IMR-90 (cell line): ENCODE measurements at regions not wholly inside any gene's neighbourhood (a gene's known extent, or its start where the extent isn't known, plus 50 kb on each side); places are given as distances from the start of the nearest gene placed in this dataset.
"Not testable (repeated sequence)": the region's sequence is repeated elsewhere in the genome, so short reads cannot be mapped to it uniquely, and the experiment has no call there.

ENCODE experiments used
- ATAC-seq: fragments of 200-7000 bp; cut with Tn5 transposase; 2 replicates; pipeline ENCODE4 v1.9.1; 2020; ENCODE audit warnings: low read depth, mild to moderate bottlenecking, moderate library complexity
- BruUV-seq: library from RNA; stranded (reverse); fragments of 400-500 nt; replicated peaks from 2 replicates; lab custom pipeline; 2021; lab: Mats Ljungman, UMichigan
- CTCF ChIA-PET: fragments of 300-600 bp; formaldehyde crosslinking; extraction: SDS; loops from one replicate; lab custom pipeline; 2021; ENCODE audit warnings: antibody characterized with exemption; lab: Yijun Ruan, JAX
- POLR2A ChIA-PET: fragments of 300-600 bp; sonication (Branson Sonifier 250); formaldehyde crosslinking; loops from one replicate; lab custom pipeline; 2022; ENCODE audit warnings: antibody characterized with exemption; ENCODE audit not compliant: unreplicated experiment; lab: Charles Lee
- DNase-seq: peaks from one replicate; pipeline ENCODE4 v3.0.0; 2013
- H2AFZ ChIP-seq: replicated peaks from 2 replicates; pipeline ENCODE3; 2013; ENCODE audit warnings: low read length, mild to moderate bottlenecking; ENCODE audit not compliant: poor library complexity
- H2AK5ac ChIP-seq: 2 replicates; pipeline ENCODE4 v1.6.1; 2013; ENCODE audit warnings: low read depth, low read length, inconsistent platforms
- H2AK9ac ChIP-seq: replicated peaks from 2 replicates; pipeline ENCODE3; 2013; ENCODE audit warnings: mild to moderate bottlenecking, low read depth, low read length, moderate library complexity; ENCODE audit not compliant: poor library complexity
- H2BK120ac ChIP-seq: 2 replicates; pipeline ENCODE4 v1.6.1; 2013; ENCODE audit warnings: low read depth, low read length, inconsistent platforms
- H2BK15ac ChIP-seq: 3 replicates; pipeline ENCODE4 v1.6.1; 2013; ENCODE audit warnings: low read depth, low read length, inconsistent platforms
- H2BK20ac ChIP-seq: 2 replicates; pipeline ENCODE4 v1.6.1; 2013; ENCODE audit warnings: low read depth, mild to moderate bottlenecking, inconsistent platforms, low read length, moderate library complexity
- H2BK5ac ChIP-seq: 2 replicates; pipeline ENCODE4 v1.6.1; 2013; ENCODE audit warnings: mild to moderate bottlenecking, low read depth, low read length, inconsistent platforms; ENCODE audit not compliant: poor library complexity, severe bottlenecking
- H3K14ac ChIP-seq: replicated peaks from 2 replicates; pipeline ENCODE4 v1.6.1; 2013; ENCODE audit warnings: low read depth, low read length, inconsistent platforms
- H3K18ac ChIP-seq: 2 replicates; pipeline ENCODE4 v1.6.1; 2013; ENCODE audit warnings: low read depth, low read length, control low read depth
- H3K23ac ChIP-seq: 2 replicates; pipeline ENCODE4 v1.6.1; 2013; ENCODE audit warnings: low read depth, low read length, inconsistent platforms
- H3K27ac ChIP-seq: 2 replicates; pipeline ENCODE4 v1.5.1; 2013; ENCODE audit warnings: mild to moderate bottlenecking, control low read depth, low read length; ENCODE audit not compliant: insufficient read depth
- H3K27me3 ChIP-seq: 2 replicates; pipeline ENCODE4 v1.6.1; 2013; ENCODE audit warnings: low read length; ENCODE audit not compliant: control insufficient read depth, insufficient read depth
- H3K36me3 ChIP-seq: 2 replicates; pipeline ENCODE4 v1.6.1; 2013; ENCODE audit warnings: low read length, mixed read lengths; ENCODE audit not compliant: control insufficient read depth, insufficient read depth
- H3K4ac ChIP-seq: 2 replicates; pipeline ENCODE4 v1.6.1; 2013; ENCODE audit warnings: low read depth, low read length, inconsistent platforms
- H3K4me1 ChIP-seq: 2 replicates; pipeline ENCODE4 v1.6.1; 2013; ENCODE audit warnings: low read length, mixed read lengths; ENCODE audit not compliant: control insufficient read depth, insufficient read depth
- H3K4me2 ChIP-seq: 2 replicates; pipeline ENCODE4 v1.6.1; 2013; ENCODE audit warnings: low read depth, mild to moderate bottlenecking, control low read depth, low read length, moderate library complexity
- H3K4me3 ChIP-seq: 2 replicates; pipeline ENCODE4 v1.5.1; 2013; ENCODE audit warnings: low read depth, mild to moderate bottlenecking, control low read depth, low read length, moderate library complexity; ENCODE audit not compliant: insufficient read depth
- H3K56ac ChIP-seq: 2 replicates; pipeline ENCODE4 v1.6.1; 2013; ENCODE audit warnings: low read length, inconsistent platforms; ENCODE audit not compliant: insufficient read depth; ENCODE audit errors: extremely low read depth
- H3K79me1 ChIP-seq, 2 experiments: 2 replicates each; pipeline ENCODE4 v1.6.1; 2013; ENCODE audit warnings: low read length in 2 of 2, inconsistent platforms in 1 of 2, low read depth in 1 of 2
- H3K9ac ChIP-seq: 2 replicates; pipeline ENCODE4 v1.6.1; 2013; ENCODE audit warnings: low read depth, low read length, control low read depth
- H3K9me1 ChIP-seq: 2 replicates; pipeline ENCODE4 v1.6.1; 2013; ENCODE audit warnings: low read length, inconsistent platforms; ENCODE audit not compliant: insufficient read depth
- H3K9me3 ChIP-seq: 2 replicates; pipeline ENCODE4 v1.6.1; 2013; ENCODE audit warnings: low read length; ENCODE audit not compliant: control insufficient read depth, insufficient read depth
- H4K20me1 ChIP-seq: 2 replicates; pipeline ENCODE4 v1.6.1; 2013; ENCODE audit warnings: low read length, inconsistent platforms; ENCODE audit not compliant: insufficient read depth
- H4K5ac ChIP-seq: 2 replicates; pipeline ENCODE4 v1.6.1; 2013; ENCODE audit warnings: mild to moderate bottlenecking, low read depth, low read length, control low read depth
- H4K8ac ChIP-seq, 2 experiments: 2 replicates each; pipeline ENCODE4 v1.6.1; 2013; ENCODE audit warnings: low read depth in 2 of 2, low read length in 2 of 2, control low read depth in 1 of 2, inconsistent platforms in 1 of 2
- H4K91ac ChIP-seq: 2 replicates; pipeline ENCODE4 v1.6.1; 2013; ENCODE audit warnings: low read depth, low read length, inconsistent platforms; ENCODE audit not compliant: insufficient read depth
- WGBS, 2 experiments: methylation state at CpG; one replicate each; pipeline versions ENCODE4 v1.1.5 to v1.1.7; 2013; ENCODE audit warnings: missing lambda C conversion rate in 2 of 2; ENCODE audit not compliant: insufficient read length in 1 of 2; ENCODE audit errors: extremely low coverage in 2 of 2; 5-methylcytosine and 5-hydroxymethylcytosine counted together
- dilution Hi-C: fragments of 300-500 bp; cut with HindIII; formaldehyde crosslinking; loops from one replicate; pipeline ENCODE4 v1.14.3; 2018; ENCODE audit warnings: low sequenced_read_pairs; ENCODE audit not compliant: unreplicated experiment
- in situ Hi-C: fragments of 300-500 bp; cut with MboI; formaldehyde crosslinking; loops from 3 replicates; pipeline ENCODE4 v1.14.3; 2019; ENCODE audit warnings: low sequenced_read_pairs, inconsistent platforms, mixed read lengths
- intact Hi-C: fragments of 100-400 bp; cut with micrococcal nuclease; formaldehyde crosslinking; loops from 2 replicates; pipeline ENCODE4 v1.10.0; 2022

DNA sequence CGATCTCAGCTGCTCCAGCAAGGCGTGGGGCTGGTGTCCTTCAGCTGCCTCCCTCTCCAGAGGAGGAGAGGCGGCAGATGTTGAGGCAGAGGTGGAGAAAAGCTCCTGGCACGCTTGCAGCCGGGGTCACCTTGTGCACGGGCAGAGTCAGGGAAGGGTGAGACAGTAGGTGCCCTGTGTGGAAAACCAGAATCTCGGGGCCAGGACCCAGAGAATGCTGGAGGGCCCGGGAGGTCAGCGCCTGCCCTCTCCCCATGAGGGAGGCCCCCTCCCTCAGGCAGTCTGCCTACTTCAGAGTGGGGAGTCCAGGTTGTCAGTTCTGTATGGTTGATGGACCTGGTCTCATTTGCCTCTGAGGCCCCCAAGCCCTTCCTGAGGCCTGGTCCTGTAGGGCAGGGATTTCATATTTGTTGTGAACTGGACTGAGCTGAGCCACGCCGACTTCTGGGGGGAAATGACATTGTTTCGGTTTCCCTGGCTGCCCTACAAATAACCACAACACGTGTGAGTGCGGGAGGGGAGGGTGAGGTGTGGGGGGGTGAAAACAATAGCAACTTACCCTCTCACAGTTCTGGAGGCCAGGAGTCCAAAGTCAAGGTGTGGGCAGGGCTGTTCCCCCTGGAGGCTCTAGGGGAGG is 174.2 kb downstream of the OR4M2 start:
- H3K4ac ChIP-seq, H4K5ac ChIP-seq, H3K4me2 ChIP-seq, H2BK20ac ChIP-seq, H3K9me1 ChIP-seq, H3K79me1 ChIP-seq, H2BK15ac ChIP-seq, H4K8ac ChIP-seq, H2AK9ac ChIP-seq, ATAC-seq, H2AK5ac ChIP-seq, H3K56ac ChIP-seq, H4K20me1 ChIP-seq, H3K36me3 ChIP-seq, H3K27ac ChIP-seq, intact Hi-C loops, H3K14ac ChIP-seq, BruUV-seq, H3K23ac ChIP-seq, H2BK120ac ChIP-seq, H3K9ac ChIP-seq, H2AFZ ChIP-seq, H2BK5ac ChIP-seq, H3K4me1 ChIP-seq, H3K27me3 ChIP-seq, DNase-seq, CTCF ChIA-PET, H4K91ac ChIP-seq, in situ Hi-C loops, POLR2A ChIA-PET, dilution Hi-C loops, H3K18ac ChIP-seq, H3K4me3 ChIP-seq: not testable (repeated sequence)
- WGBS, 2 experiments, result no CpG with 5 or more reads among the region's 14 CpGs
- peaks cover 44% of the 10 kb centered on the region for H3K9me3 ChIP-seq

DNA sequence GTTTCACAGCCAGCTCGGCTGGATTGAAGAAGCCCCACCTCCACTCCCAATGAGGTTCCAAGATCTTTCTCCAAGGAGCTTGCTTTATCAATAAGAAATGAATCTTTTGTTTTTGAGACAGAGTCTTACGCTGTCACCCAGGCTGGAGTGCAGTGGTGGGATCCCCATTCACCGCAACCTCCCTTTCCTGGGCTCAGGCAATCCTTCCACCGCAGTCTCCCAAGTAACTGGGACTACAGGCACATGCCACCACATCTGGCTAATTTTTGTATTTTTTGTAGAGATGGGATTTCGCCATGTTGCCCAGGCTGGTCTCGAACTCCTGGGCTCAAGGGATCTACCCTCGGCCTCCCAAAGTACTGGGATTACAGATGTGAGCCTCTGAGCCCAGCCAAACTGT is 175.3 kb downstream of the OR4M2 start:
- H2BK15ac ChIP-seq, H2AK9ac ChIP-seq, CTCF ChIA-PET, H3K27ac ChIP-seq, H2AK5ac ChIP-seq, H4K91ac ChIP-seq, H2BK5ac ChIP-seq, H3K4ac ChIP-seq, H2BK20ac ChIP-seq, H3K56ac ChIP-seq, POLR2A ChIA-PET, H3K9ac ChIP-seq, BruUV-seq, H3K36me3 ChIP-seq, dilution Hi-C loops, H4K5ac ChIP-seq, intact Hi-C loops, H2AFZ ChIP-seq, in situ Hi-C loops, H3K23ac ChIP-seq, H3K4me2 ChIP-seq, H3K79me1 ChIP-seq, H3K18ac ChIP-seq, H4K8ac ChIP-seq, H2BK120ac ChIP-seq, ATAC-seq, H3K14ac ChIP-seq, H4K20me1 ChIP-seq, H3K9me1 ChIP-seq, DNase-seq, H3K4me3 ChIP-seq, H3K27me3 ChIP-seq, H3K4me1 ChIP-seq: not testable (repeated sequence)
- 40% methylated on average over 1 of the region's 7 CpGs; no CpG with 5 or more reads in 1 of the 2 experiments for WGBS, 2 experiments
- peaks cover 41% of the 10 kb centered on the region for H3K9me3 ChIP-seq
